OCI-LY3 (cell line): ENCODE measurements at regions not wholly inside any gene's neighbourhood (a gene's known extent, or its start where the extent isn't known, plus 50 kb on each side); places are given as distances from the start of the nearest gene placed in this dataset.

Experiments
- H2AFZ ChIP-seq: fragments of 200-600, 300-600 bp; shearing (Covaris generic); 2 replicates; pipeline ENCODE4 v1.6.0; 2014; ENCODE audit warnings: antibody characterized with exemption, low read depth, low read length
- H3K27ac ChIP-seq: fragments of 200-600, 300-600 bp; sonication (generic); 2 replicates; pipeline ENCODE4 v1.5.1; 2014; ENCODE audit warnings: mild to moderate bottlenecking, low read length, moderate library complexity, mixed read lengths
- H3K27me3 ChIP-seq: fragments of 200-600, 300-600 bp; sonication (generic); 2 replicates; pipeline ENCODE4 v1.6.1; 2014; ENCODE audit warnings: low read depth, low read length, mixed read lengths
- H3K36me3 ChIP-seq: fragments of 200-600, 300-600 bp; sonication (generic); replicated peaks from 2 replicates; pipeline ENCODE3; 2014; ENCODE audit warnings: low read depth, low read length, mixed read lengths
- H3K4me1 ChIP-seq: fragments of 300-600, 200-600 bp; sonication (generic); 2 replicates; pipeline ENCODE4 v1.6.1; 2014; ENCODE audit warnings: low read length, mixed read lengths
- H3K4me2 ChIP-seq: fragments of 200-600, 300-600 bp; sonication (generic); 2 replicates; pipeline ENCODE4 v1.6.1; 2014; ENCODE audit warnings: low read length, mixed read lengths
- H3K4me3 ChIP-seq: fragments of 300-600, 200-600 bp; sonication (generic); 2 replicates; pipeline ENCODE4 v1.5.1; 2014; ENCODE audit warnings: antibody characterized with exemption, mild to moderate bottlenecking, low read length, moderate library complexity
- H3K79me2 ChIP-seq: fragments of 300-600, 200-600 bp; shearing (Covaris generic); 2 replicates; pipeline ENCODE4 v1.6.1; 2014; ENCODE audit warnings: mild to moderate bottlenecking, low read length, mixed read lengths
- H3K9ac ChIP-seq: fragments of 300-600, 200-600 bp; shearing (Covaris generic); 2 replicates; pipeline ENCODE4 v1.6.0; 2014; ENCODE audit warnings: mild to moderate bottlenecking, low read length, moderate library complexity
- H3K9me3 ChIP-seq: fragments of 200-600, 300-600 bp; shearing (Covaris generic); 2 replicates; pipeline ENCODE4 v1.6.1; 2014; ENCODE audit warnings: low read length, mixed read lengths; ENCODE audit not compliant: insufficient read depth
- H4K20me1 ChIP-seq: fragments of 200-600, 300-600 bp; sonication (generic); 2 replicates; pipeline ENCODE4 v1.6.1; 2016; ENCODE audit warnings: low read length, mixed read lengths; ENCODE audit not compliant: insufficient read depth
- EZH2phosphoT487 ChIP-seq: fragments of 200-600 bp; shearing (Covaris generic); IDR thresholded peaks from 2 replicates; pipeline ENCODE4 v1.6.1; 2018; ENCODE audit warnings: antibody characterized with exemption, mixed run types, low read depth
- TF ChIP-seq, protein P1 (sequence below): fragments of 200-600, 300-600 bp; sonication (generic); IDR thresholded peaks from 2 replicates; pipeline ENCODE4 v1.5.1; 2014; ENCODE audit warnings: antibody characterized with exemption, low read length, low read depth

DNA sequence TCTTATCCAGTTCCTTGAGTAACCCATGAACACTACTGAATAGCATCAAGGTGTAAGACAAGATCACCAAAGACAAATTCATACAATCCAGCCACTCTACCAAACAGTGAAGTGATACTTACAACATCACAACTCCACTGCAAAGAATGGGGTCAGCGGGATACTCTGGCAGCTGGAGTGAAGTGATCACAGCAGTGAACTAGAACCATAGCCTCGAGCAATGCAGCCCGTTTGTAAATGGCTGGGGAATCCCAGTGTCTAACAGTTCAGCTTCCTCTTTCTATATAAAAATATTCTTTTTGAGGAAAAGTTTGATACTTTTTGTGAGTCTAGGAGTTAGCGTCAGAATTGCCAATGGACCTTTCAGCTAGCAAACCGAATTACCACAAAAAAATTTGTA is 515.2 kb downstream of the ZNF608 start:
- TF ChIP-seq, protein P1, sequence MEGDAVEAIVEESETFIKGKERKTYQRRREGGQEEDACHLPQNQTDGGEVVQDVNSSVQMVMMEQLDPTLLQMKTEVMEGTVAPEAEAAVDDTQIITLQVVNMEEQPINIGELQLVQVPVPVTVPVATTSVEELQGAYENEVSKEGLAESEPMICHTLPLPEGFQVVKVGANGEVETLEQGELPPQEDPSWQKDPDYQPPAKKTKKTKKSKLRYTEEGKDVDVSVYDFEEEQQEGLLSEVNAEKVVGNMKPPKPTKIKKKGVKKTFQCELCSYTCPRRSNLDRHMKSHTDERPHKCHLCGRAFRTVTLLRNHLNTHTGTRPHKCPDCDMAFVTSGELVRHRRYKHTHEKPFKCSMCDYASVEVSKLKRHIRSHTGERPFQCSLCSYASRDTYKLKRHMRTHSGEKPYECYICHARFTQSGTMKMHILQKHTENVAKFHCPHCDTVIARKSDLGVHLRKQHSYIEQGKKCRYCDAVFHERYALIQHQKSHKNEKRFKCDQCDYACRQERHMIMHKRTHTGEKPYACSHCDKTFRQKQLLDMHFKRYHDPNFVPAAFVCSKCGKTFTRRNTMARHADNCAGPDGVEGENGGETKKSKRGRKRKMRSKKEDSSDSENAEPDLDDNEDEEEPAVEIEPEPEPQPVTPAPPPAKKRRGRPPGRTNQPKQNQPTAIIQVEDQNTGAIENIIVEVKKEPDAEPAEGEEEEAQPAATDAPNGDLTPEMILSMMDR, result no peak
- no peak for TF ChIP-seq EZH2phosphoT487
- H4K20me1 ChIP-seq, result no peaks in the 10 kb centered on the region

DNA sequence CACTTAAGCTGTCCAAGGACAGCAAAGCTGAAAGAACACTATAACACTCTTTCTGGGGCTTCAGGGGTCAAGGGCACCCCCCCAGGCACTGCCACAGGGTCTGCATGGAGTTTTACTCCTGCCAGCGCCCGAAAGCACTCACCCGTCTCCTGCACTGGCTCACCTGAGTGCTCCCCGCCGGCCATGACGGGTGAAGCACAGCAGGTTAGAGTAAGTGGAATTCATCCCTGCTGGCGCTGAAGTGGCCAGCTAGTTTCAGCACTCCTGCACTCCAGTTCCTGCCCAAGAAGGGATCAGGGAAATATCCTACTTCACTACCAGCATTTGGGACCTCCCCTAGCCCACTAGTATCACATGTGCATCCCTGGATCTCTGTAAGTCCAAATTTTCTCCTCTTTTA is 516.0 kb downstream of the ZNF608 start:
- Histone ChIP-seq H4K20me1 (no peaks in the 10 kb centered on the region), H2AFZ (no peak overlapping the region), H3K9ac (no peak overlapping the region), H3K79me2 (no peaks in the 10 kb centered on the region), H3K4me3 (no peak overlapping the region), H3K27me3 (no peaks in the 10 kb centered on the region), H3K4me2 (no peak overlapping the region), H3K27ac (no peak overlapping the region), H3K9me3 (no peaks in the 10 kb centered on the region), H3K36me3 (no peaks in the 10 kb centered on the region), H3K4me1 (peaks cover 23% of the 10 kb centered on the region)
- TF ChIP-seq EZH2phosphoT487, result no peak
- TF ChIP-seq, protein P1, result no peak

More for the DNA sequence above, 515.2 kb downstream of the ZNF608 start:
- H2AFZ ChIP-seq, result peak overlapping the region; percentile 57; the same call in 1 of the 2 replicates
- no peaks in the 10 kb centered on the region for H3K27me3 ChIP-seq
- H3K27ac ChIP-seq, result no peak overlapping the region
- H3K9ac ChIP-seq, result 0 out of 2 replicates have a peak overlapping the region, but pooled peaks have one; percentile 7
- peaks cover 23% of the 10 kb centered on the region for H3K4me1 ChIP-seq
- H3K9me3 ChIP-seq, result no peaks in the 10 kb centered on the region
- H3K36me3 ChIP-seq, result no peaks in the 10 kb centered on the region
- peak overlapping the region; percentile 70 for H3K4me3 ChIP-seq
- H3K79me2 ChIP-seq, result no peaks in the 10 kb centered on the region
- peak overlapping the region; percentile 85 for H3K4me2 ChIP-seq

DNA sequence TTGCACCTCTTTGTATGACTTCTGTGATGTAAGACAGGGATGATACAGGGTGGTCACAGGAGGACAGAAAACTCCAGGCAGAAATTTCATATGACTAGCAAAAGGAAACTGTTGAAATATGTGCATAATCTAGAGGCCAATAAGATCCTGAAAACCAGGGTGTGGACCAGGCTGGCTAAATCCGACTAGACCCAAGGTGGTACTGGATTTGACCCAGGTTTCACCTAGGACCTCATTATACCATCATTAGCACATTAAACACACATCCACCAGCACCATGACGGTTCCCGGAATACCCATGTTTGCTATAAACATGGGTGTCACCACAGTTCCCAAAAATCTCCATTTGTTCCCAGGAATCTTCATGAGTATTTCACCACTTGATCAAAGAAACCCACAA is 517.1 kb downstream of the ZNF608 start:
- no peaks in the 10 kb centered on the region for H3K9me3 ChIP-seq
- H3K4me2 ChIP-seq, result no peak overlapping the region
- no peak overlapping the region for H3K4me3 ChIP-seq
- no peaks in the 10 kb centered on the region for H3K36me3 ChIP-seq
- TF ChIP-seq, protein P1, result no peak
- no peak for TF ChIP-seq EZH2phosphoT487
- H3K9ac ChIP-seq, result no peak overlapping the region
- peaks cover 23% of the 10 kb centered on the region for H3K4me1 ChIP-seq
- H3K27ac ChIP-seq, result no peak overlapping the region
- H4K20me1 ChIP-seq, result no peaks in the 10 kb centered on the region
- H2AFZ ChIP-seq, result no peak overlapping the region
- H3K27me3 ChIP-seq, result no peaks in the 10 kb centered on the region
- H3K79me2 ChIP-seq, result no peaks in the 10 kb centered on the region

DNA sequence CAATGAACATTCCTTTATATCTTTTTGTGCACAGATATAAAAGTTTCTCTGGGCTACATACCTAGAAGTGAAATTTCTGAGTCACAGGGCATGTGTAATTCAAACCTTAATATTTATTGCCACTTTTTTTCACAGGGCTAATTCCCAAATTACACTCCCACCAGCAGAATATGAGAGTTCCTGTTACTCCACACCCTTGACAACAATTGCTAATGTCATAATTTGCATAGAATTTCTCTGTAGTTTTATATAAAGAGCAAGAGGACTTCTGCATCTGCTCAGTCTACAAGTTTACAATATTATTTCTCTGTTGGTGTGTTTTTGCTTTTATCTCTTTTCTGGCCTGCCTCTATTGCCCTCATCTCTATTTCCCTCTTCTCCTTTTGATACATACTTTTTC is 518.5 kb downstream of the ZNF608 start:
- no peak overlapping the region for H3K9ac ChIP-seq
- H3K36me3 ChIP-seq, result no peaks in the 10 kb centered on the region
- TF ChIP-seq EZH2phosphoT487, result no peak
- TF ChIP-seq, protein P1, result no peak
- H2AFZ ChIP-seq, result no peak overlapping the region
- H3K27ac ChIP-seq, result no peak overlapping the region
- H3K27me3 ChIP-seq, result no peaks in the 10 kb centered on the region
- no peaks in the 10 kb centered on the region for H3K79me2 ChIP-seq
- no peak overlapping the region for H3K4me2 ChIP-seq
- no peaks in the 10 kb centered on the region for H3K9me3 ChIP-seq
- H3K4me3 ChIP-seq, result no peak overlapping the region
- no peaks in the 10 kb centered on the region for H4K20me1 ChIP-seq
- peaks cover 23% of the 10 kb centered on the region for H3K4me1 ChIP-seq
